Suppressor macrophage treated with lipopolysaccharide for 4 hours (primary cell): ENCODE measurements at regions not wholly inside any gene's neighbourhood (a gene's known extent, or its start where the extent isn't known, plus 50 kb on each side); places are given as distances from the start of the nearest gene placed in this dataset.

ENCODE experiments used
- DNase-seq: peaks from one replicate; pipeline ENCODE4 v3.0.0-alpha.2; 2020

DNA sequence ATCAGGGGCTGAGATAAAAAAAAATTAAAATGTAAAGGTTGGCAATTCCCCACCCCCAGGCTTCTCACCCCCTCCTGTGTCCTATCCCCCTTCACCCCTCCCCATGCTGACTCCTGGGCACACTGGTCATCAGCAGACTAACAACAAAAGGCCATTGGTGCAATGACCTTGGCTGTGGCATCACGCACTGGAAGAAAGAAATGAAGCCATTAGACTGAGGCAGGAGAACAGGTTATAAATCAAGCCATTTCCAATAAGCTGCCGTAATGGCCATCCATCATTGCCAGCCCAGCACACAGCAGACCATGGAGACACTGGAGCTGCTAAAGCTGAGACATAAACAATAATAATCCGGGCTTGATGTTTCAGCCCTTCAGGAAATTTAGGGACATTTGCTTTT, 342.4 kb upstream of the ETAA1 start:
- DNase-seq = no peak

DNA sequence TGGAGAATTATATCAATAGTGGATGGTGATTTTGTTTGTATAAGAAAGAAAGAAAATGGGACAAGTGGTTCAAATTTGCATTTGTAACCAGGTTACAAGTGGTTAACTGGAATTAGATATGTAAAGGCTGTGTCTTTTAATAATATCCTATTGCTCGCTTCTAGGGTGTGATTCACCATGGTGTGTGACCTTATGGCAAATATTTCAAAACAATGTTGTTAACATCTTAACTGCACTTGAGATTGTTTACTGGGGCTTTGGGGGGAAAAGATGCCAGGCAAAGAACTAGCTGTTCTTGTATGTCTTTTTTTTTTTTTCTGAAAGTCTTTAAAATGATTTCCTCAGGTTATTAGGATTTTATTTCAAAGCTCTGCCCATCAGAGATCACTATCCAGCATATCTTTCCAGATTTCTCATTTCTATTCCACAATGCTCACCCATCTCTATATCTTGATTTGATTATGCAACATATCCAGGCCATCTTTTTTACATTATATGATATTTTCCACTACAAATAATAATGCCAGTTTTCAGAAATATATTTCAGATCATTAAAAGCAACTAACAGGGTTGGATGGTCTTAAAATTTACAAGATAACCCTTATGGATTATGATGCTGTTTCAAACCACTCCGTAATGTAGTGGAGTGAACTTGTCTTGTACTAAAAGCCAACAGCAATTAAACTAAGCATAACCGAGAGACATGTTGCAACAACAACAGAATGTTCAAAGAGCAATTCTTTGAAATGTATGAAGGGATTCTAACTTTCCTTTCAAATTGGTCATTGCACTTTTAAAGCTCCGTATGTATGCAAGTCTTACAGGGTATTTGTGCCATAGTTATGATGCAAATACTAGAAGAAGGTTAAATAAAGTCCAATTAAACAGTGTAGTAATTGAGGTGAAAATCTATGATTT, 341.5 kb upstream of the ETAA1 start:
- DNase-seq = no peak

DNA sequence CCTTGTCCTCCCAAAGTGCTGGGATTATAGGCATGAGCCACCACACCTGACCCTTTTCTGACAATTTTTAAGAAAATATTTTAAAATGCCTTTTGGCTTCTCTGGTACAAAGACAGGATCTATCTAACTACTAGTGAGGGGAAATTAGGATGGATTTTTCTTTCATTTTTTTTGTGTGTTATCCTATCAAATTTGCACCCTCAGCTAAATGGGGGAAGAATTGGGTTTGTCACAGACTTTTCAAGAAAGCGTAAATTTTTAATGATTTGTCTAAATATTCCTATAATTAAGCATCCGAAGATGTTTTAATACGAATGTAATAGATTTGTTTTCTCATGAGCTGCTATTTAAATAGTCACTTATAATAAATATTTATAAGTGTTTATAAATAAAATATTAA, 340.0 kb upstream of the ETAA1 start:
- no peak for DNase-seq

DNA sequence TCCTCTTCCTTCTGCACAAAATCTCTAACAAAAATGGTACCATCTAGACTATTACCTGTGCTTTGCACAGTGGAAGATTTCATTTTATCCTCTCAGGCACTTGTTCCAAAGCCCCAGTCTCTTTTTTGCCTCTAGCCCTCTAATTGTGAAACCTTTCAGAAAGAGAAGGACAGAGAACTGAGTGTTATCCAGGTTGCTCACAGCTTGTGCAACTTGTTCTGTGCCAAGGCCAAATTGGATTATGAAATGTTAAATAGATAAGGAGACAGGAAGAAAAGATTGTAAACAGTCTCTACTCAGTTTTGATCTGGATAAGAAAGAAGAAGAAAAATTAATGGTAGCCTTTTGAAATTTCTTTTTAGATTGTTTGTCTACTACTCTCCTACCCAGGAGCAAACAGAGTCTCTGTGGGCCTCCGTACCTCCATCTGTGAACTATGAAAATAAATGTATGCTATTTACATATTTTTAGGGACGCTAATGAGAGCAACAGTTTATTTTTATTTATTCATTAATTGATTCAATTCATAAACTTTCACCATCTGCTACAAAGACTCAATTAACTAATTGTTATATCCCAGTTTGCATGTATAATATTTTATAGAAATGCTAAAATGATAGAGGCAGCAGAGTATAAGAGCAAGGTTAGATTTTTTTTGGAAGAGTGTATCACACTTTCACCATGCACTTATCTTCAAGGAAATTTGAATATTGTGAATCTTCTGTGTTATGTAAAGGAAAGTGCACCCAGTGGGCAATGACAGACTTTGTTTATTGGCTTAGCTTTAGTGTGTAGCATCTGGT, 339.0 kb upstream of the ETAA1 start:
- no peak for DNase-seq

DNA sequence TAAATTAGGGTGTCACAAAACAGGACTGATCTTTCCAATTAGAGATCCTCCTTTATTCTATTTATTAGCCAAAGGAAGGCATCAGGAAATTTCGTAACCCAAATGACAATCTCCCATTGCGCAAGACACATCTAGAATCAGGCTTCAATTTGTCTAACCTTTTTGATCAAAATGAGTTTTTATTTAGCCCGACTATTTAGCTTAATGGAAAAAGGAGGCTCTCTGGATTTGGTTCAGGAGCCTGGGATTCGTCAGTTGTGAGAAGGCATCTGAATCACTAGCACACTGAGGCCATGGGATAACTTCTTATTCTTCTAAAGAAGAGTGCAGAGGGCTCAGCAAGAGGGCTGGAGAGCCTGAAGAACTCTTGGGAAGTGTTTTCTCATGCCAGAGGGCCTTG, 332.1 kb upstream of the ETAA1 start:
- no peak for DNase-seq

DNA sequence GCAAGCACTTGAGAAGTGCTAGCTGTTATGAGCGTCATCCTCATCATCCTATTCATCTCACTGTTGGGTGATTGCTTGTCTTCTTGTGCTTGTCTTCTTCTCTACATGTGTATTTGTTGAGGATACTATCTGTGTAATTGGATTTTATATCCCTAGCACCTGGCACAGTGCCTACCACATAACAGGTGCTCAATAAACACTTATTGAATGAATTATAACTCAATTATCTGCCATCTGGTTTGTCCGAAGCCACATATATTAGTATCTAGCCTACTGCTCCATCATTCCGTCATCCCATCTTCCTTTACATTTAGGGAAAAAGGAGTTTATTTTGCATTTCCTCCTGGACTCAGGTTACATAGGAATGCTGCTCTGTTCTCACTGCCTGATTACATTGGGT, 330.4 kb upstream of the ETAA1 start:
- no peak for DNase-seq

DNA sequence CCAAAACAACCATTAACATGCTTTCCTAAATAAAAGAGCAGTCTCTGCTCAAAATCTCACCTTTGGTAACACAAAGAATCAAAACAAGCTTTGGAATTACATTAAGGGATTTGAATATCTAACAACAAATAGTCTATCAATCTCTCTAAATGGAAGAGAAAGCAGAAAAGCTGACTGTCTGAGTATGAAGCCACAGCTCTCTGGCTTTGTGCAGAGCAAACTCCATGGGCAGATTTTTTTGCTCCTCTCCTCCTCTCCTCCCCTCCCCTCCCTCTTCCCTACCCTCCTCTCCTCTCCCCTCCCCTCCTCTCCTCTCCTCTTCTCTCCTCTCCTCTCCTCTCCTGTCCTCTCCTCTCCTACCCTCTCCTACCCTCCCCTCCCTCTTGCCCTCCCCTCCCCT, 329.5 kb upstream of the ETAA1 start:
- no peak for DNase-seq

DNA sequence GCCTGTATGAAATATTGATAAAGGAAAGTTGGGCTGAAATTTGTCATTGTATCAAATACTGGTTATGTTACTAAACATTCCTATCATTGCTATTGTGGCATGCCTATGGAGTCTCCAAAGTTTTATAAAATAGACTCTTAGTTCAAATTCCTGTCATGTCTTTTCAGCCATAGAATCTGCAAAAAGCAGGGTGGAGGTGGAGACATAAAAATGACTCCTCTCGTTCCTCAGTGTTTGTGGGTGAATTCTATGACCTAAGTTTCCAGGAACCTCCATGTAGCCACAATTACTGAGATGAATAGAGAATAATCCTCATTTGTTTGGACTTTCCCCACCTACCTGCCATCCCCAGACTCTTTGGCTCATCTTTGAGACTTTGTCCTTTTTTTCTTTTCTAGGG, 326.3 kb upstream of the ETAA1 start:
- DNase-seq = no peak

DNA sequence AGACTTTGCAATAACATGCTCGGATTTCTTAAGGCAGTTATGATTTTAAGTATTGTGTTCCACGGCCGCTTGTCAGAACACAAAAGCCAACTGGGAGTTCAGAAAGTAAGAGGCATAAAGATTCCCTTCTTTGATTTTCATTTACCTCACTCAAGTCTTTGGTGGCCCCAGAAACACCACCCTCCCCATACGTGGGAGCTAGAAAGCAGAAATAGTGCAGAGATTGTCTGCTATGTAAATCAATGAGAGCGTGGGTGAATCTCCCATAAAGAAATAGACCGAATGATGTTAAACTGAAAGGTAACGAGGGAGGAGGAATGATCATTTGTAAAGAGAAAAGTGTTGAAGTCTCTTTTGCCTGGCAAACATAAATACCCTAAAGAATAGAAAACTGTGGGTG, 322.1 kb upstream of the ETAA1 start:
- no peak for DNase-seq

DNA sequence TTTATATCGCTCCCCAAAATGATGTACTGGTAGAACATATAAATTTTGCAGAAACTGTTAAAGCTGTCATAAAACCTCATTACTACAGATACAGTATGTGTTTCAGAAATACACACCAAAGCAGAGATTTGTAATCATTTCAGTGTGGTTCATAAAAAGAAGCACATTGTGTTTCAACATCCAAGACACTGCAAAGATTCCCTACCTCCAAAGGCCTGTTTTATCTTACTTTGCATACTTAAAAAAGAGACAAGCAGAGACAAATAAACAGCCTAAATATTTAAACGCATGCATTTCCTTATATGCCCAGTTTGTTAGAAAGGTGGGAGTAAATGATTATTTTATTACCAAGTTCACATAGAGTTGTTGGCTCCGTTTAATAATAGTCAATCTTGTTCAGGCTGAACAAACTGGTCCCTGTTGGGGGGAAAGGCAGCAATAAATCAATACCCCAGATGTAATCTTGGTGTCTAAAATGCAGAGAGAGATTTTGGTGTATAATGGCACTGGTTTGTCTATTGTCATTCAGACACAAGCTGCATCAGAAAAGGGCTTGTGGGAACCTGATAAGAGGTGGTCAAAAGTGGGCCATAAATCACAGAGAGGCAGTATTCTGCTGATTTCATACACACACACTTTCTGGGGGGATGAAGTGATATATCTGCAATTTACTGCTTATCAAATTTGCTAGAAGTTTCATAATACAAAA, 321.4 kb upstream of the ETAA1 start:
- no peak for DNase-seq

DNA sequence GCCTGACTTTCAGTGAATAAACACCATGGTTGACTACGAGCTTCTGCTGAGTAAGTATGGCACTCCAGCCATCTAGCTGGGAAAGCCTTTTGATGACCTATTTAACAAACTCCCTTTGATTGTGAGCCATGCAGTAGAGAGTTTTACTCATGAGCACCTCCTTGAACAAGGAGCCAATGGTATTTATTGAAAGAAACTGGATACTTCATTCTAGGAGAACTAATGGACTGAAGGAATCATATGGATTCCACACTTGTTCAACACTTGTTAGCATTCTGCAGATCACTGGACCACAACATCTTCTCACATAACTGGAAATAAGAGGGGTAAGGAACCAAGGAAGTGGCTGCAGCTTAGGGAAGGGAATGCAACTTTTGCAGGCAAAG, 320.9 kb upstream of the ETAA1 start:
- no peak for DNase-seq

DNA sequence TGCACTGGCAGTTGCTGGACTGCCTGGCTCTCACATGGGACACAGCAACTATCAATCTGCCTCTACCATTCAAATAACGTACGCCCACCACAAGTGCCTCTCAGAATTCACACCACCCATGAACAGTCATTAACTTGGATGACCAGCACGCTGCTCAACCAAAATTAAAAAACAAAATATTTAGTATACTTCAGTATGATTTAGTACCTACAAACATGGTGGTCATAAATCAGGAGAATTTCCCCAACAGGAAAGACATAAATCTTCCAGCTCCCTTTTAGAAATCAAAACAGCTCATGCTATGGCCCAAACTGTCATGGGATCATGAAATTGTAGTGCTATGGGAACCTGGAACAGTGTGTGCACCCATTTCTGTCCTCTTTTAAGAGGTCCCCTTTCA, 317.4 kb upstream of the ETAA1 start:
- no peak for DNase-seq

DNA sequence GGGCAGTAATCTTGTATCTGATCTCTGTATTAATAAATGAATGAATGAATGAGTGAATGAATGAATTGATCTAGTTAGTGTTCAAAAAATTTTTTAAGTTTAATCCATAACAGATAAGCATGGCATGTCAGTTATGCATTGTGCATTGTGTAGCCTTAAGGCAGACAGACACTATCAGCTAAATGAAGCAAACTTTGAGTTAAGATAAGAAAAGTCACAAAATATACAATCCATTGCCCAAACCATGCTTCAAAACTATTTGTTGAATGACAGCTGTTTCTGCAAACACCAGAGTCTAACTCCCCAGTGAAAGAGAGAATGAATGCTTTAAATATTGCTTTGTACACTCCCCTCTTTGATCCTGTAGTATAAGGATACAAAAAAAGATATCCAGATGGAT, 314.3 kb upstream of the ETAA1 start:
- no peak for DNase-seq

DNA sequence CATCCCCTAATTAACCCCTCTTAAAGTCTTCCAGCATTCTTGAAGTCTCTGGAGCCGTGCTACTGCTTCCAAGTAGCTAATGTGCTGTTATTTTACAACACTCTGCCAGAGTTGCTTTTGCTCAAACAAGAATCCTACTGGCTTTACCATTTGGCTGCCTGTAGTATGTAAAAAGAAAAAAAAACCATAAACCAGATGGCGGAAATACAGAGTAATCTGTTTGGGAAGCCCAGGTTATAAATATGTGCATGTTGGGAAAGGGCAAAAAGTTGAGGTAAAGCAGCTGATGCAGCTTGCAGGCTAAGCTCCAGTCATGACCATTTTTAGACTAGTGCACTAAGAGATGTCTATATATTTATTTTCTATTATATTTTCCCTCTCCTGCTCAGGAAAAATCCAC, 313.2 kb upstream of the ETAA1 start:
- no peak for DNase-seq

DNA sequence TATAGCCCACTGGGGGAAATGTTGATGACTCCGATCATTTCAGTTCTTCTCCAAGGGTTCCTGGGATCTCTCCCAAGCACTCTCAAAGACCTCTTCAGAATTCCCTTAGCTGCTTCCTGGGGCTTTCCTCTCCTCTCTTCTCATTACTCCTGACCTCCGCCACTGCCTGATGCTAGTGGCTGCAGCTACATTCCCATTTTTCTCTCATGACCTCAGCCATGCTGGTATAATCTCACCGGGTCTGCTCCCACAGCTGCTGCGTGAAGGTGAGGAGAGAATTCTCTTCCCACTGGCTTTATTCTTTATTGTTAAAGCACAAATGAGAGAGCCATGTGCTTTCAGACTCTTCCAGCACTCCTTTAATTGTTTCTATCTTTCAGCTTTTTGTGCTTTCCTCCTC, 312.0 kb upstream of the ETAA1 start:
- no peak for DNase-seq

DNA sequence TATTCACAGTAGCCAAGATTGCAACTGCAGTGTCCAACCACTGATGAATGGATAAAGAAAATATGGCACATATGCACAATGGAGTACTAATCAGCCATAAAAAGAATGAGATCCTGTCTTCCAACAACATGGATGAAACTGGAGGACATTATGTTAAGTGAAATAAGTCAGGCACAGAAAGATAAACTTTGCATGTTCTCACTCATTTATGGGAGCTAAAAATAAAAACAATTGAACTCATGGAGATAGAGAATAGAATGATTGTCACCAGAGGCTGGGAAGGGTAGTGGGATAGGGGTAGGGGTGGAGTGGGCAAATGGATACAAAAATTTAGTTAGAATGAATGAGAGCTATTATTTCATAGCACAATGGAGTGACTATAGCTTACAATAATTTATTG, 305.5 kb upstream of the ETAA1 start:
- DNase-seq = no peak

DNA sequence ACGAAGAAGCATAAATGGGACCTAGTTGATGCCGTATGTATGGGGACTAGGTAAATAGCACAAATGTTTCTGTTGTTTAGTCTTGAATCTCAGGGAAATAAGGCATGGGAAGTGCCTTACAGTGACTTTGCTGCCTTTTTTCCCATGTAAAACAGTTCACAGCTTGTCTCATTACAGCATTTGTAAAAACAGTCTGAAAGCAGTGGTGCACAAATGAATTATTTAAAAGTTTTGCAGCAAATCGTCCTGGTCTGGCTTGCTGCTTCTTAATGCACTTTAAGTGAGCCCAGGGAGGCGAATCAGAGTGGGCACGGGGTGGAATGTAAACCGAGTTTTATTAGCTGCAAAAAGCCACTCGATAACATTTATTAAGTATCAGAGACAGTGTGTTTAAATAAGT, 302.0 kb upstream of the ETAA1 start:
- no peak for DNase-seq

DNA sequence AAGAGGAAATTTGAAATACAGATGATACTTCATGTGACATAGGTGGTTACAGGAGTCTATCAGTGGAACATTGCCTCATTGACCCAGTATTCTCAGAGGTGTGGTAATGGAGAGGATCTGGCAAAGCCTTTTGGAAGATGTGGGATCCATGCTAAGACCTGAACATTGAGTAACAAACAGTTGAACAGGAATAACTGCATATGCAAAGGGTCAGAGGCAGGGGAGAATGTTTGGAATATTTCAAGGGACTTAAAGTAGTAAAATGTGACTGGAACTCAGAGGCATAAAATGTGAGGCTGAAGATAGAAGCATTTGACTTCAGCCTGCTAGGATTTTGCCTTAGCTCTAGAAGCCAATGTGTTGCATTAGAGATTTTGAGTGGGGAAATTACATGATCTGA, 300.2 kb upstream of the ETAA1 start:
- no peak for DNase-seq

DNA sequence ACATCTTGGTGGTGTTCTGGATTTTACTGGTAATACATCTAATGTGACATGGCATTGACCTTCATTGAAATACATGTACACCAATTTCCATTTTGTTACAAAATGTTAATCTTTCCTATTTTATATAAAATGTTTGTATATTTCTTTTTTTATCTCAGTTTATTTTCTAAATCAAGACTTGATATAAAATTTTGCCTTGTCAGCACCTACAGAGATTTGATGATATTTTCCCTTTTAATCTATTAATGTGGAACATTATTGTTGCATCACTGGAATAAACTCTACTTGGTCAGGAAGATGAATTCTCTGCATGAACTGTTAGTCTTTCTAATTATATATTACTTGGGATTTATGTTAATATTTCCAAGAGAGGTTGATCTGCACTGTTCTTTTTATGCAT, 294.0 kb upstream of the ETAA1 start:
- DNase-seq = no peak

DNA sequence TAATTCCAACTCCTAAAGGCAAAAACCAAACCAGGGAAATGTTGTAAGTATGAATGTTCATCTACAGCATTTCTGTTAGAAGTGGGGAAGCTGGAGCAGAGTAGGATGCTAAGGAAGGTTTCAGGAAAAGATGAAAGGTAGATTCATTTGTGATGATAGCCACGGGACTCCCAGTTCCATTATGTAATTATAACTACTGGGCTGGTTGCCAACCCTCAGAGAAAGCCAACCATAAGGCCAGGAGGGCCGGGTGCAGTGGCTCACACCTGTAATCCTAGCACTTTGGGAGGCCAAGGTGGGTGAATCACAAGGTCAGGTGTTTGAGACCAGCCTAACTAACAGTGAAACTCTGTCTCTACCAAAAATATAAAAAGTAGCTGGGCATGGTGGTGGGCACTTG, 288.9 kb upstream of the ETAA1 start:
- no peak for DNase-seq

DNA sequence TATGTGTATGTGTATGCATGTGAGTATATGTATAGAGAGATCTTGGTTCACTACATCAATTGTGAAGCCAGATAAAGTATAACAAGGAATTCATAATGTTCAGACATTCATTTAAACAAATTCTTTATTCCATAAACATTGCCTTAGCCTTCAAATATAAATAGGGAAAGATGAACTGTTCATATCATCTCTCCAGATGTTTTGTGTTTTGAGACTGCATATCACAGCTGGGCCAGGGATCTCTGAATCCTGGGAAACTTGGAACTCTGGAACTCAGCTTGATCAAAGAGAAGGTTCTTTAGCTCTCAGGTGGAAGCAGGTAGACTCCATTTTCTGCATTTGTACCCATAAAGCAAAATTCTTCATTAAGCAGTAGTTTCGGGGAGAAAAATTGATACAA, 272.6 kb upstream of the ETAA1 start:
- no peak for DNase-seq

DNA sequence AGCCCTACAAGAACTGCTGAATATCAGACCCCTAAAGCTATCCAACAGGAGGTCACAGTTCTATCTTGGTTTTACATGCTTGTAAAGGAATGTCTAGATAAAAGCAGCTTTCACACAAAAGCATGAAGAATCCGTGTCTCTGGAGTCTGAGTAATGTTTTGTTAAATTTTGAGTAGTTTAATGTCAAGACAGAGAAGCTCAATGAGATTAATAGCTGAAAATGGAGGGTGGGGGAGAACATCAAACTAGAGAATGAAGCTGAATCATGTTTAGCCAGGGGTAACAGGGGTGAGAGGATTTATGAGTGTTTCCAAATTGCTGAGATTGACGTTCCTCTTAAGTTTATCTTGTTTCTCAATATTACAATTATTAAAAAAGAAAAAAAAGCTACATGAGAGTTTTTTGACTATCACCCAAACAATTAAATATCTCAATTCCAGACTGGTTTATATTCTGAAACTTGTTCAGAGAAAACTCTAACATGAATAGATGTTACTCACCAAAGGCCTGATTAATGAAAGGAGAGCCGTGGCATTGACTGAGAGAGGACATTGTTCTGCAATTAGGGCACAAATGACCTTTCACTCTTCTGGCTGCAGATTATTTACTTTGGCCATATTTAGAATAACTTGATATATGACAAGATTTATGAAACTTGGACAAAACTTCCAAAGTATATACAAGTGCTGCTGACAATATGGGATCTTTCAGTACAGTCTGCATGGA, 266.4 kb upstream of the ETAA1 start:
- DNase-seq = no peak

DNA sequence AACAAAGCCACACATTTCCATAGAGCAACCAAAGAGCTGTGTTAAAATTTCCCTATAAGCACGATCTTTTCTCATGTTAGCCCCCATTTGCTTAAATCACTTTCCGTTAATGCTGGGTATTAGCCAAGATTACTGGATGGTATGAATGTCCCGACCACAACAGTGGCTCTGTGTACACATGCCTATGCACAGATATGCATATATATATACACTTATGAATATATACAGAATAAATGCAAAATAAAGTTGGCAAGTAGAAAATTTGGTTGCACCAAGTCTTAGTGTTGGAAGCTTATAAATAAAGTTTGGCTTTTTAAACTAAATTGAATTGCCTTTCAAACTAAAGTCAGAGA, 265.9 kb upstream of the ETAA1 start:
- DNase-seq = no peak
